A673 (cell line): ENCODE measurements at regions not wholly inside any gene's neighbourhood (a gene's known extent, or its start where the extent isn't known, plus 50 kb on each side); places are given as distances from the start of the nearest gene placed in this dataset.

Experiments
- BruUV-seq: library from RNA; stranded (reverse); fragments of 400-500 nt; replicated peaks from 2 replicates; lab custom pipeline; 2021; lab: Mats Ljungman, UMichigan
- CTCF ChIA-PET: fragments of 300-600 bp; sonication (Branson Sonifier 250); formaldehyde crosslinking; loops from one replicate; lab custom pipeline; 2022; ENCODE audit warnings: antibody characterized with exemption; lab: Charles Lee
- POLR2A ChIA-PET: fragments of 300-600 bp; sonication (Branson Sonifier 250); formaldehyde crosslinking; loops from one replicate; lab custom pipeline; 2022; ENCODE audit warnings: antibody characterized with exemption; ENCODE audit not compliant: low non-redundant PET; lab: Charles Lee
- DNase-seq: peaks from one replicate; pipeline ENCODE4 v3.0.0-alpha.2; 2015; ENCODE audit warnings: low spot score
- H3K27ac ChIP-seq: fragments of 200-600 bp; sonication (generic); 2 replicates; pipeline ENCODE4 v1.5.1; 2016; ENCODE audit warnings: mixed run types, low read depth, mild to moderate bottlenecking, mixed read lengths, antibody characterized with exemption, low read length; ENCODE audit not compliant: poor library complexity, severe bottlenecking
- H3K27me3 ChIP-seq: fragments of 200-600 bp; sonication (generic); replicated peaks from 2 replicates; pipeline ENCODE4 v1.6.1; 2017; ENCODE audit warnings: mixed run types, low read depth, mild to moderate bottlenecking, mixed read lengths, antibody characterized with exemption, low read length; ENCODE audit not compliant: insufficient read depth, poor library complexity
- H3K36me3 ChIP-seq: fragments of 200-600 bp; sonication (generic); 2 replicates; pipeline ENCODE4 v1.6.1; 2016; ENCODE audit warnings: mixed run types, mild to moderate bottlenecking, mixed read lengths, antibody characterized with exemption, low read length; ENCODE audit not compliant: insufficient read depth, poor library complexity, severe bottlenecking
- H3K4me1 ChIP-seq: fragments of 200-600 bp; sonication (generic); 2 replicates; pipeline ENCODE4 v1.6.1; 2017; ENCODE audit warnings: mixed run types, mild to moderate bottlenecking, mixed read lengths, antibody characterized with exemption, low read length; ENCODE audit not compliant: insufficient read depth, poor library complexity, severe bottlenecking
- H3K4me3 ChIP-seq: fragments of 200-600 bp; sonication (generic); 2 replicates; pipeline ENCODE4 v1.5.1; 2016; ENCODE audit warnings: low read depth, mixed run types, mild to moderate bottlenecking, mixed read lengths, low read length; ENCODE audit not compliant: poor library complexity, severe bottlenecking
- H3K9me3 ChIP-seq: fragments of 200-600 bp; sonication (generic); 2 replicates; pipeline ENCODE4 v1.6.1; 2016; ENCODE audit warnings: mixed run types, low read depth, mild to moderate bottlenecking, mixed read lengths, antibody characterized with exemption, low read length; ENCODE audit not compliant: poor library complexity, severe bottlenecking
- EZH2 ChIP-seq: fragments of 200-600 bp; sonication (generic); IDR thresholded peaks from 2 replicates; pipeline ENCODE4 v1.6.1; 2017; ENCODE audit warnings: borderline replicate concordance, low read depth, mild to moderate bottlenecking, mixed read lengths, antibody characterized with exemption, low read length; ENCODE audit not compliant: poor library complexity, severe bottlenecking
- intact Hi-C: fragments of 100-400 bp; cut with micrococcal nuclease; formaldehyde crosslinking; loops from one replicate; pipeline ENCODE4 v1.10.0; 2022; ENCODE audit not compliant: unreplicated experiment
- TF ChIP-seq, protein P1 (sequence below): fragments of 300-800, 200-600 bp; sonication (generic); conservative IDR thresholded peaks from 2 replicates; pipeline ENCODE4 v1.5.1; 2017; ENCODE audit warnings: low read depth, mild to moderate bottlenecking, antibody characterized with exemption, low read length, moderate library complexity, mixed read lengths

DNA sequence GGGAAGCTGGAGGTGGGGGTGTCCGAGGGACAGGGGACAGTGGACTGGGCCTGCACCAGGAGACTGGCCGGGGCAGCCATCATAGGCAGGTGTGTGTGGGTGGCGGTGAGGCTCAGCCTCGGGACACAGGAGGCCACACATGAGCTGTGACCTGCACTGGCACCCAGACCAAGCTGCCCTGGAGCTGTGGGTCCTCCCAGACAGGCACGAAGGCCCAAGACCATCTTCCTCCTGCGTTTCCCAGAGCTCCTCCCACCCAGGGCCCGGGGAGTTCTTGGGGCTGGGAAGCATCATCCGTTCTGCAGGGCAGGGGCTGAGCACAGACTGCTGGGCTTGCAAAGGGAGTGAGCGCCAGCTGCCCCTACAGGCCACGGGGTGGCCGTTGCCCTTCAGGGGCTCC lies 87.4 kb downstream of the PDGFA start:
- no peaks in the 10 kb centered on the region for H3K36me3 ChIP-seq
- no peak for TF ChIP-seq EZH2
- TF ChIP-seq, protein P1, sequence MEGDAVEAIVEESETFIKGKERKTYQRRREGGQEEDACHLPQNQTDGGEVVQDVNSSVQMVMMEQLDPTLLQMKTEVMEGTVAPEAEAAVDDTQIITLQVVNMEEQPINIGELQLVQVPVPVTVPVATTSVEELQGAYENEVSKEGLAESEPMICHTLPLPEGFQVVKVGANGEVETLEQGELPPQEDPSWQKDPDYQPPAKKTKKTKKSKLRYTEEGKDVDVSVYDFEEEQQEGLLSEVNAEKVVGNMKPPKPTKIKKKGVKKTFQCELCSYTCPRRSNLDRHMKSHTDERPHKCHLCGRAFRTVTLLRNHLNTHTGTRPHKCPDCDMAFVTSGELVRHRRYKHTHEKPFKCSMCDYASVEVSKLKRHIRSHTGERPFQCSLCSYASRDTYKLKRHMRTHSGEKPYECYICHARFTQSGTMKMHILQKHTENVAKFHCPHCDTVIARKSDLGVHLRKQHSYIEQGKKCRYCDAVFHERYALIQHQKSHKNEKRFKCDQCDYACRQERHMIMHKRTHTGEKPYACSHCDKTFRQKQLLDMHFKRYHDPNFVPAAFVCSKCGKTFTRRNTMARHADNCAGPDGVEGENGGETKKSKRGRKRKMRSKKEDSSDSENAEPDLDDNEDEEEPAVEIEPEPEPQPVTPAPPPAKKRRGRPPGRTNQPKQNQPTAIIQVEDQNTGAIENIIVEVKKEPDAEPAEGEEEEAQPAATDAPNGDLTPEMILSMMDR: no peak
- H3K4me3 ChIP-seq: no peak overlapping the region
- DNase-seq: no peak
- H3K27ac ChIP-seq: no peak overlapping the region
- H3K9me3 ChIP-seq: no peaks in the 10 kb centered on the region
- no TSS peak for BruUV-seq
- intact Hi-C loops: no loop called here
- POLR2A ChIA-PET: no interaction called here
- H3K27me3 ChIP-seq: no peaks in the 10 kb centered on the region
- H3K4me1 ChIP-seq: no peaks in the 10 kb centered on the region
- CTCF ChIA-PET: no interaction called here

DNA sequence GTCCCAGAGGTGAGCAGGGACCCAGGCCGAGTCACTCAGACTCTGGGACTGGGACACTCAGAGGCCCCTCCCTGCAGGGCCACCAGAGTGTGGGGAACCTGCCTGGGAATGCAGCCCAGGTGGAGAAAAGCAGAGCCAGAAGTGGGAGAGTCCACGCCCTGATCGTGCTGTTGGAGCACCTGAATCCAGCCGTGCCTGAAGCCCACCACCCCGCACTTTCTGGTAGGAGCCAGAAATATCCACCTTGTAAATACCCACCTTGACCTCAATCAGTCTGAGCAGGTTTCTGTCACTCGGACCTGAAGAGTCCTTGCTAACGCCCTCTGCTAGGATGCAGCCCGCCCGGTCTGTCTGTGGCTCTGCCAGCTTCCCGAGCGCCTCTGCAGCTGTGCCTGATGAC lies 86.7 kb downstream of the PDGFA start:
- no peaks in the 10 kb centered on the region for H3K36me3 ChIP-seq
- H3K9me3 ChIP-seq: no peaks in the 10 kb centered on the region
- DNase-seq: no peak
- no peaks in the 10 kb centered on the region for H3K27me3 ChIP-seq
- no TSS peak for BruUV-seq
- CTCF ChIA-PET: no interaction called here
- no peak overlapping the region for H3K27ac ChIP-seq
- no peak overlapping the region for H3K4me3 ChIP-seq
- intact Hi-C loops: no loop called here
- POLR2A ChIA-PET: no interaction called here
- TF ChIP-seq, protein P1: no peak
- TF ChIP-seq EZH2: no peak
- H3K4me1 ChIP-seq: no peaks in the 10 kb centered on the region

DNA sequence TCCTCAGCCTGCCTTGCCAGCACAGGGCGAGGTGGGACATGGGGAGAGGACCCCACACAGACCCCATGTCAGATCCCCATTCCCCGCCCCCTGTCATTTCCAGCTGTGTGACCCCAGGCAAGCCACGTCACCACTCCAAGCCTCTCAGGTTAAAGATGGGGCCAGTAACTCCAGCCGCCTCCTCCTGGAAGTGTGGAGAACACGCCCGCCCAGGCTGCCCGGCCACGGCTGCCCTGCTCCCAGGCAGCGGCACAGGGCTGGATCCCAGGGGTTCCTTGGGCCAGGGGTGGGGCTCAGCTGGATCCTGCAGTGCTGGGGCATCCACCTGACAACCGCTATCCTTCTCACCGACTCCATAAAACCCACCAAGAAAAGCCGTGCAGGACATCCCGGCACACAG lies 86.1 kb downstream of the PDGFA start:
- CTCF ChIA-PET: no interaction called here
- POLR2A ChIA-PET: no interaction called here
- intact Hi-C loops: no loop called here
- BruUV-seq: no TSS peak
- DNase-seq: no peak
- H3K4me3 ChIP-seq: no peak overlapping the region
- H3K36me3 ChIP-seq: no peaks in the 10 kb centered on the region
- no peak overlapping the region for H3K27ac ChIP-seq
- H3K9me3 ChIP-seq: no peaks in the 10 kb centered on the region
- no peaks in the 10 kb centered on the region for H3K4me1 ChIP-seq
- TF ChIP-seq EZH2: no peak
- TF ChIP-seq, protein P1: no peak
- H3K27me3 ChIP-seq: no peaks in the 10 kb centered on the region
